ENCODE measurements at regions not wholly inside any gene's neighbourhood (a gene's known extent, or its start where the extent isn't known, plus 50 kb on each side); places are given as distances from the start of the nearest gene placed in this dataset.

- DNase-seq (ENCODE audit: insufficient read length, low spot score), result no peak
- TF ChIP-seq, protein P1, sequence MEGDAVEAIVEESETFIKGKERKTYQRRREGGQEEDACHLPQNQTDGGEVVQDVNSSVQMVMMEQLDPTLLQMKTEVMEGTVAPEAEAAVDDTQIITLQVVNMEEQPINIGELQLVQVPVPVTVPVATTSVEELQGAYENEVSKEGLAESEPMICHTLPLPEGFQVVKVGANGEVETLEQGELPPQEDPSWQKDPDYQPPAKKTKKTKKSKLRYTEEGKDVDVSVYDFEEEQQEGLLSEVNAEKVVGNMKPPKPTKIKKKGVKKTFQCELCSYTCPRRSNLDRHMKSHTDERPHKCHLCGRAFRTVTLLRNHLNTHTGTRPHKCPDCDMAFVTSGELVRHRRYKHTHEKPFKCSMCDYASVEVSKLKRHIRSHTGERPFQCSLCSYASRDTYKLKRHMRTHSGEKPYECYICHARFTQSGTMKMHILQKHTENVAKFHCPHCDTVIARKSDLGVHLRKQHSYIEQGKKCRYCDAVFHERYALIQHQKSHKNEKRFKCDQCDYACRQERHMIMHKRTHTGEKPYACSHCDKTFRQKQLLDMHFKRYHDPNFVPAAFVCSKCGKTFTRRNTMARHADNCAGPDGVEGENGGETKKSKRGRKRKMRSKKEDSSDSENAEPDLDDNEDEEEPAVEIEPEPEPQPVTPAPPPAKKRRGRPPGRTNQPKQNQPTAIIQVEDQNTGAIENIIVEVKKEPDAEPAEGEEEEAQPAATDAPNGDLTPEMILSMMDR (IDR thresholded peaks at IDR 0.05; ENCODE audit: insufficient read depth, missing control alignments), result no peak
Measured at GRCh38 chr3:7977245-7978086, 524.2 kb upstream of the LMCD1 start.

DNA sequence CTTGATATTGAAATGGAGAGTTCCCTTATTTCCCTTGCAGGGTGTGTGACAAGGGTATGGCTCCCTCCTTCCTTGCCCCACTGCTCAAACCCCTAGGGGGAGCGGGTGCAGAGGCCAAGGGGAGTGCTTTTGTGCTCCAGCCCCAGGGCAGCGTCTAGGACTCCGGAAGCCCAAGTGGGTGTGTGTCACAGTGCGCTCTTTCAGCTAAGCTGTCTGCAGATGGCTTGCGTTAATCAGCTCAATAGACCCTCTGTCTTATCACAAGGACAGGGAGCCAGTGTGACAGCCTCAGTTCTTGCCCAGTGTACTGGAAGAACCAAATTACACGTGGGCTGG, 523.6 kb upstream of the LMCD1 start:
- FAIRE-seq, result peak; percentile 73
- DNase-seq (ENCODE audit: insufficient read length, low spot score), result no peak
- TF ChIP-seq, protein P1 (IDR thresholded peaks at IDR 0.05; ENCODE audit: insufficient read depth, missing control alignments), result no peak

More at GRCh38 chr3:7977245-7978086, 524.2 kb upstream of the LMCD1 start:
- no peak for FAIRE-seq

- DNase-seq (ENCODE audit: insufficient read length, low spot score) (no peak), FAIRE-seq (no peak)
- TF ChIP-seq, protein P1 (IDR thresholded peaks at IDR 0.05; ENCODE audit: insufficient read depth, missing control alignments), result no peak
Measured at GRCh38 chr3:7982126-7982525, 519.5 kb upstream of the LMCD1 start.

GRCh38 chr3:7999384-7999783, 502.2 kb upstream of the LMCD1 start:
- FAIRE-seq, result no peak
- DNase-seq (ENCODE audit: insufficient read length, low spot score), result no peak
- TF ChIP-seq, protein P1 (IDR thresholded peaks at IDR 0.05; ENCODE audit: insufficient read depth, missing control alignments), result no peak

DNA sequence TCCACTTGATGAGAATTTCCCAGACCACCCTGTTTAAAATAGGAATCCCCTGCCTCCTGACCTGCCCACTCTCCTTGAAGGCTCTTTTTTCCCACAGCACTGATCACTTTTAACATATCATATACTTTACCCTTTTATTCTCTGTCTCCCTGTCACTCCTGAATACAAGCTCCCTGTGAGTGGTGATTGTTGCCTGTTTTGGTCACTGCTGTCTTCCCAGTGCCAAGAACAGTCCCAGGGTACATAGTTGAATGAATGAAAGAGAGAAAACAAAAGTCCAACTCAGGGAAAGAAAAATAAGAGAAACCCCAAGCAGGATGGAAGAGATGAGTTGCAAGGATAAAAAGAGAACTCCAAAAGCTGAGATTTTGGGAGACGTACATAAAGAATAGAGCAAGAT, 500.3 kb upstream of the LMCD1 start:
- no peak for FAIRE-seq
- TF ChIP-seq, protein P1 (IDR thresholded peaks at IDR 0.05; ENCODE audit: insufficient read depth, missing control alignments), result no peak
- no peak for DNase-seq (ENCODE audit: insufficient read length, low spot score)

DNA sequence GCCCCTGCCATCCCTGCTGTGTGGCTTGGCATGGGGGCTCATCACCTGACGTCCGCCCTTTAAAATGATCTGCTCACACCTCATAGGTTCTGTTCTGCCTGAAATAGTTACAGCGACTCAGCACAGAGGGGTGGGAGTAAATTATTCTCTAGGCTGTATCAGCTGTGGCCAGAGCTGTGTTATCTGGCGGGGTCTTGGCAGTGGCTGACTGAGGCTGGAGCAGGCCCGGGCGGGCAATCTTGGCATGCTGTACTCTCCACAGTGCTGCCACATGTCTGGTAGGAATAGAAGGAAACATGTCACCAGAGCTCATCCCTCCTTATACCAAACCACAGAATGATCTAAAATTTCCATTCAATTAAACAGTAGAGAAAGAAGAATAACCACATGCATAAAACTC, 499.9 kb upstream of the LMCD1 start:
- TF ChIP-seq, protein P1 (IDR thresholded peaks at IDR 0.05; ENCODE audit: insufficient read depth, missing control alignments), result no peak
- no peak for FAIRE-seq
- no peak for DNase-seq (ENCODE audit: insufficient read length, low spot score)

- no peak for DNase-seq (ENCODE audit: insufficient read length, low spot score)
- FAIRE-seq, result no peak
- TF ChIP-seq, protein P1 (IDR thresholded peaks at IDR 0.05; ENCODE audit: insufficient read depth, missing control alignments), result no peak
Measured at GRCh38 chr3:8011902-8012301, 489.7 kb upstream of the LMCD1 start.
